Epithelial cell of proximal tubule (primary cell): ENCODE measurements at regions not wholly inside any gene's neighbourhood (a gene's known extent, or its start where the extent isn't known, plus 50 kb on each side); places are given as distances from the start of the nearest gene placed in this dataset.

Experiments
- DNase-seq: peaks from one replicate; pipeline ENCODE4 v3.0.0-alpha.2; 2011; ENCODE audit warnings: low read depth
- H3K4me3 ChIP-seq: 2 replicates; pipeline ENCODE4 v1.5.1; 2011; ENCODE audit warnings: low read depth, mild to moderate bottlenecking, low read length
- TF ChIP-seq, protein P1 (sequence below): conservative IDR thresholded peaks from 2 replicates; pipeline ENCODE4 v1.5.1; 2012; ENCODE audit warnings: low read depth, mild to moderate bottlenecking, low read length

DNA sequence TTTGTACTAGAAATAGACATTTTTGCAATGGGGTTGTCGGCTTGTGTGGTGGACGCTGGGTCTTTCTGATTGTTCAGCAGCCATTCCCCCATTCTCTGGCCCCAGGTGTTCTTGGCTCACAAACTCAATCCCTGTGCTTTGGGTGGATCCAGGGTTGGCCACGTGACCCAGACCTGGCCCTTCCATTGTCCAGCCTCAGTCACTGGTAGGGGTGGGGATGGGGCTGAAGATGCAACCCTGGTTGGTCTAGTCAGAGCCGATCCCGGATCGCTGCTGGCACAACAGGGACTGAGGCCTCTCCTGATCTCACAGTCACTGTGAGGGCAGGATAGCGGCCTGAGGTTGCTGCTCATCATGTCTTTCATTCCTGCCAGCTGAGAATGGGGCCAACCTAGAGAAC is 365.3 kb upstream of the SULF2 start:
- TF ChIP-seq, protein P1, sequence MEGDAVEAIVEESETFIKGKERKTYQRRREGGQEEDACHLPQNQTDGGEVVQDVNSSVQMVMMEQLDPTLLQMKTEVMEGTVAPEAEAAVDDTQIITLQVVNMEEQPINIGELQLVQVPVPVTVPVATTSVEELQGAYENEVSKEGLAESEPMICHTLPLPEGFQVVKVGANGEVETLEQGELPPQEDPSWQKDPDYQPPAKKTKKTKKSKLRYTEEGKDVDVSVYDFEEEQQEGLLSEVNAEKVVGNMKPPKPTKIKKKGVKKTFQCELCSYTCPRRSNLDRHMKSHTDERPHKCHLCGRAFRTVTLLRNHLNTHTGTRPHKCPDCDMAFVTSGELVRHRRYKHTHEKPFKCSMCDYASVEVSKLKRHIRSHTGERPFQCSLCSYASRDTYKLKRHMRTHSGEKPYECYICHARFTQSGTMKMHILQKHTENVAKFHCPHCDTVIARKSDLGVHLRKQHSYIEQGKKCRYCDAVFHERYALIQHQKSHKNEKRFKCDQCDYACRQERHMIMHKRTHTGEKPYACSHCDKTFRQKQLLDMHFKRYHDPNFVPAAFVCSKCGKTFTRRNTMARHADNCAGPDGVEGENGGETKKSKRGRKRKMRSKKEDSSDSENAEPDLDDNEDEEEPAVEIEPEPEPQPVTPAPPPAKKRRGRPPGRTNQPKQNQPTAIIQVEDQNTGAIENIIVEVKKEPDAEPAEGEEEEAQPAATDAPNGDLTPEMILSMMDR, result no peak
- no peak overlapping the region for H3K4me3 ChIP-seq
- no peak for DNase-seq

DNA sequence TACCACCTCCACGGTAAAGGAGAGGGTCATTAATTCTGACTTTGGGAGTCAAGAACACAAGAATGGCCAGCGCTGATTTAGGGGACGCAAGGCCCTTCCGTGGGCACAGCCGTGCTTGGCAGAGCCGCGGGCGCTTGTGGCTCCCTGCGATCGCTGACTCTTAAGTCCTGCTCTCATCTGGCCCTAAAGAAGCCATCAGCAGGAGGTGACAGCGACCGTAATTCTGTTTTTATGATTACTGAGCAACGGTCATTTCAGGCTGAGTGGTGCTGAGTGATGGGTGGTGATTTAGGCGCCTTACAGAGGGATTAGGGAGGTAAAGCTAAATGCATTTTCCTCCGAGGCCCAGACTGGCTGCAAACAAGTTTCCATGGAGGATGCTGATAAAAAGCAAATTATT is 364.6 kb upstream of the SULF2 start:
- TF ChIP-seq, protein P1, result no peak
- H3K4me3 ChIP-seq, result no peak overlapping the region
- DNase-seq, result no peak

DNA sequence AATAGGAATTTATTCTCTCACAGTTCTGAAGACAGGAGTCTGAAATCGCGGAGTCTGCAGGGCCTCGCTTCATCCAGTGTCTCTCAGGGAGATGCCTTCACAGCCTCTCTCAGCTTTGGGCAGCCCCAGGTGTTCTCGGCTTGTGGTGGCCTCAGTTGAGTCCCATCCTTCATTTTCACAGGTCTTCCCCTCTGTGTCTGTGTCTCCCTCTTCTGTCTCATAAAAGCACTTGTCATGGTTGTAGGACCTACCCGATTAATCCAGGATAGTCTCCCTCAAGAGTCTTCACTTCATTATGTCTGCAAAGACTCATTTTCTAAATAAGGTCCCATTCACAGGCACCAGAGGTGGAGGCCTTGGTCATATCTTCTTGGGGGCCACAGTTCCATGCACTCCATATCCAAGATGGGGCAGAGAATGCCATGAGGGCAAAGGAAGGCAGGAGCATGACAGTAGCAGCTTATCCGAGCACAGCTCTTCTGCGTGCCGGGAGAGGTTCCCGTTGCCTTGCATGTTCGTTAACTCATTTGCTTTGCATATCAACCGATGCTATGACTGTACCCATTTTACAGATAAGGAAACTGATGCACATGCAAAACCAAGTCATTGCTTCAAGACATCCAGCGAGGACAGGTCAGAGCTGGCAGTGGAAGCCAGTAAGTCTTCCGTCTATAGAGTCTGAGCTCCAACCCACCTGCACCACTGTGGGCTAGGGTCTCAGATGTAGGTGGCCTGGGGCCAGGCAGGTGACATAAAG is 363.8 kb upstream of the SULF2 start:
- H3K4me3 ChIP-seq, result no peak overlapping the region
- no peak for DNase-seq
- TF ChIP-seq, protein P1, result no peak

DNA sequence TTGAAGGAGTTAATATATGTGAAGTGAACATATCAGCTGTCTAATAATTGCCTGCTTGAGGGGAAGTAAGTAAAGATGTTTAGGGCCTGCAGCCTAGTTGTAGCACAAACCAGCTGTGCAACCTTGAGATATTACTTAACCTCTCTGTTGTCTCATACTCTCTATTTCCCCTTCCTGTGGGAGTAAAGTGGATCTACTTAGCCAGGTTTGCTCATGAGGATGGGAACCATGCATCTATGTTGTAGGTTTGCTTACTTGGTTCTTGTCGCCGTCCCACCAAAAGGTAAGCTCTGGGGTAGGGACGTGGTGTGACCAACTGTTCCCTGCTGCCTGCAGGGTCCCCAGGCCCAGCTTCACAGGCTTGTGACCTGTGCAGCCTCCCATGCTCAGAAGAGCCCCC is 362.7 kb upstream of the SULF2 start:
- no peak for DNase-seq
- TF ChIP-seq, protein P1, result no peak

DNA sequence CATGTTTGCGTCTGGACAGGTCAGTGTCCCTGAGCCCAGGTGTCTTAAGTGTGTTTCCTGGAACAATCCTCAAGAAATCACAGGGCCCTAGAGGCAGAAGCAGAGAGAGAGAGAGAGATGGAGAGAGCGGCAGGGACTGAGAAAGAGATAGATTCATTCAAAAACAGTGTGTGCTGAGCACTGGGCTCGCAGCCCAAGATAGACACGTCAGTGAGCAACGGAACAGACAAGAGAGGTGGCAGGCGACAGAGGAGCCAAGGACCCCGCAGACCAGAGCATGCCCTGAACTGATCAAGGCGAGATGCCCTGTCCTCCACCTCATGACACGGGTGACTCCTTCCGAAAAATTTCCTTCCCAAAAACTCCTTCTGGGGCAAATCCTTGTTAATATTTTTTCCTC is 362.0 kb upstream of the SULF2 start:
- no peak overlapping the region for H3K4me3 ChIP-seq
- no peak for DNase-seq
- TF ChIP-seq, protein P1, result no peak

More for the DNA sequence above, 362.7 kb upstream of the SULF2 start:
- no peak overlapping the region for H3K4me3 ChIP-seq

DNA sequence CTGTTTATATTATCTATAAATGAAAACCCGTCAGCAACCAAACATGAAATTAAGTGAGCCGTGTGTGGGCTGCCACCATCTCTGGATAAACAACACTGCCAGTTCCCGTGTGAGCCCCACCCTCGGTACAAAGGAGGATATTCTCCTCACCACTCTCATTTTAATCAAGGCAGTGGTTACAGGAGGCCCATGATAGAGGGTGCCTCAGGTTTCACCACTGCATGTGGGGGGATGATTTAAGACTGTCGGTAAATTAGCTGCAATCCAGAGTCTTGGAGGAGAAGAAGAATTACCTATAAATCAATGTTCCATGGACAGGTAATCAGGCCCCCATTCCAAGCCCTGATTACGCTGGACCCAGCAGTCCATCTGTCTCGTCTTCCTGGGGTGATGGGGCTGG is 361.6 kb upstream of the SULF2 start:
- TF ChIP-seq, protein P1, result no peak
- no peak for DNase-seq
- no peak overlapping the region for H3K4me3 ChIP-seq

DNA sequence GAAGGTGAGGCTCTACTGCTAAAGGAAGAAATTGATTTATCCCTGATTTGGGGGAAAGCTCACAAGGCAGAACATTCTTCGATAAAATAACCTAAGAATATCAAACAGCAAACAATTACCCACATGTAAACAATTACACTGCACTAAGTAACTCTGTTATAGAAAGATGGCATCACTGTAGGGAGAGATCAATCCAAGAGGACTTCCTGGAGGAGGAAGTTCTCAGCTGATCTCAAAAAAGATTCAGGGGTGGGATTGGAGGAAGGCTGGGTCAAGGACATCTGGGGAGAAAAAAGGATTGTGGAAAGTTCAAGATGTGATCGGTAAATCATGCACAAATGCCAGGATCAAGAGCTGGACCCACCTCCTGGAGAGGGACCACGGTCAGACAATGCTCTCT is 361.0 kb upstream of the SULF2 start:
- TF ChIP-seq, protein P1, result no peak
- DNase-seq, result no peak
- H3K4me3 ChIP-seq, result no peak overlapping the region
